H1 (cell line): ENCODE measurements at regions not wholly inside any gene's neighbourhood (a gene's known extent, or its start where the extent isn't known, plus 50 kb on each side); places are given as distances from the start of the nearest gene placed in this dataset.

Experiments
- CTCF ChIA-PET: fragments of 300-600 bp; sonication (Branson Sonifier 250); formaldehyde crosslinking; loops from one replicate; lab custom pipeline; 2021; ENCODE audit not compliant: partially characterized antibody; lab: Charles Lee
- POLR2A ChIA-PET: fragments of 300-600 bp; sonication (Branson Sonifier 250); formaldehyde crosslinking; loops from one replicate; lab custom pipeline; 2021; ENCODE audit warnings: inconsistent platforms; ENCODE audit not compliant: partially characterized antibody; lab: Charles Lee
- DNase-seq, 2 experiments: peaks; one replicate each; pipeline versions ENCODE4 v3.0.0 to v3.0.0-alpha.2; 2010 to 2022; ENCODE audit warnings: low spot score in 2 of 2, low read depth in 1 of 2, mixed read lengths in 1 of 2
- FAIRE-seq: peaks from 2 replicates; lab custom pipeline; 2011; peaks lifted over from hg19 to GRCh38; lab: Jason Lieb, UNC
- H2AFZ ChIP-seq: 2 replicates; pipeline ENCODE4 v1.8.1; 2012; ENCODE audit warnings: low read length, inconsistent platforms
- H2AK5ac ChIP-seq: 2 replicates; pipeline ENCODE4 v1.6.1; 2013; ENCODE audit warnings: low read depth, low read length
- H2BK120ac ChIP-seq: replicated peaks from 2 replicates; pipeline ENCODE3; 2013; ENCODE audit warnings: low read depth, low read length, inconsistent platforms
- H2BK12ac ChIP-seq: 2 replicates; pipeline ENCODE4 v1.6.1; 2013; ENCODE audit warnings: low read depth, low read length
- H2BK15ac ChIP-seq: 2 replicates; pipeline ENCODE4 v1.6.1; 2013; ENCODE audit warnings: low read length
- H2BK20ac ChIP-seq: 2 replicates; pipeline ENCODE4 v1.6.1; 2013; ENCODE audit warnings: low read length
- H2BK5ac ChIP-seq: 2 replicates; pipeline ENCODE4 v1.6.1; 2013; ENCODE audit warnings: low read depth, low read length
- H3K14ac ChIP-seq: 2 replicates; pipeline ENCODE4 v1.6.1; 2013; ENCODE audit warnings: inconsistent platforms; ENCODE audit not compliant: insufficient read length
- H3K18ac ChIP-seq: 2 replicates; pipeline ENCODE4 v1.6.1; 2013; ENCODE audit warnings: low read length; ENCODE audit errors: extremely low read depth
- H3K23ac ChIP-seq: 2 replicates; pipeline ENCODE4 v1.6.1; 2013; ENCODE audit warnings: inconsistent platforms; ENCODE audit not compliant: insufficient read length
- H3K23me2 ChIP-seq: 2 replicates; pipeline ENCODE4 v1.6.1; 2013; ENCODE audit warnings: low read depth, low read length
- H3K27ac ChIP-seq: 2 replicates; pipeline ENCODE4 v1.6.1; 2011; ENCODE audit warnings: low read depth, low read length, inconsistent platforms
- H3K27me3 ChIP-seq, 4 experiments: replicated peaks in 1 of 4; 1 replicate in 1 of 4; 2 replicates in 3 of 4; pipeline versions ENCODE4 v1.6.1 to v1.8.1; 2011 to 2013; ENCODE audit warnings: low read length in 3 of 4, mild to moderate bottlenecking in 3 of 4, inconsistent platforms in 2 of 4, mixed read lengths in 2 of 4, moderate library complexity in 1 of 4; ENCODE audit not compliant: control insufficient read depth in 3 of 4, insufficient read depth in 3 of 4; ENCODE audit errors: extremely low read depth in 1 of 4
- H3K36me3 ChIP-seq, 4 experiments: 2 replicates each; pipeline versions ENCODE4 v1.6.1 to v1.8.1; 2011 to 2013; ENCODE audit warnings: mild to moderate bottlenecking in 4 of 4, low read length in 3 of 4, moderate library complexity in 2 of 4, control low read depth in 1 of 4, inconsistent platforms in 1 of 4; ENCODE audit not compliant: insufficient read depth in 4 of 4, control insufficient read depth in 2 of 4
- H3K4ac ChIP-seq: replicated peaks from 2 replicates; pipeline ENCODE3; 2013; ENCODE audit warnings: low read length, low read depth, mixed read lengths, inconsistent platforms; ENCODE audit not compliant: insufficient read length
- H3K4me1 ChIP-seq, 4 experiments: replicated peaks in 1 of 4; 1 replicate in 1 of 4; 2 replicates in 3 of 4; pipeline versions ENCODE4 v1.6.1 to v1.8.1; 2011 to 2013; ENCODE audit warnings: low read length in 3 of 4, inconsistent platforms in 2 of 4, mixed read lengths in 1 of 4; ENCODE audit not compliant: insufficient read depth in 4 of 4, control insufficient read depth in 3 of 4
- H3K4me2 ChIP-seq, 2 experiments: 2 replicates each; pipeline versions ENCODE4 v1.6.1 to v1.8.1; 2011 to 2013; ENCODE audit warnings: low read depth in 2 of 2, low read length in 2 of 2, control low read depth in 1 of 2, inconsistent platforms in 1 of 2, mild to moderate bottlenecking in 1 of 2; ENCODE audit not compliant: insufficient read depth in 1 of 2
- H3K4me3 ChIP-seq, 4 experiments: fragments of 200-600, 300-600 bp in 1 of 4; sonication (generic), shearing (Covaris generic), sonication (Bioruptor Twin) in 1 of 4; 2 replicates each; pipeline versions ENCODE4 v1.5.1 to v1.8.1; 2011 to 2016; ENCODE audit warnings: low read length in 4 of 4, low read depth in 3 of 4, control low read depth in 2 of 4, inconsistent platforms in 2 of 4, mild to moderate bottlenecking in 2 of 4, mixed read lengths in 1 of 4, moderate library complexity in 1 of 4; ENCODE audit not compliant: insufficient read depth in 2 of 4; ENCODE audit errors: extremely low read depth in 1 of 4
- H3K56ac ChIP-seq: replicated peaks from 2 replicates; pipeline ENCODE3; 2013; ENCODE audit warnings: low read depth, mild to moderate bottlenecking, mixed read lengths, low read length, inconsistent platforms; ENCODE audit not compliant: insufficient read length
- H3K79me1 ChIP-seq: 2 replicates; pipeline ENCODE4 v1.6.1; 2013; ENCODE audit warnings: low read depth, low read length, control low read depth
- H3K79me2 ChIP-seq, 2 experiments: 2 replicates each; pipeline versions ENCODE4 v1.6.1 to v1.8.1; 2012 to 2013; ENCODE audit warnings: low read length in 2 of 2, mild to moderate bottlenecking in 2 of 2, inconsistent platforms in 1 of 2; ENCODE audit not compliant: insufficient read depth in 2 of 2, control insufficient read depth in 1 of 2
- H3K9ac ChIP-seq, 4 experiments: replicated peaks in 1 of 4; 1 replicate in 1 of 4; 2 replicates in 3 of 4; pipeline versions ENCODE4 v1.6.1 to v1.8.1; 2011 to 2013; ENCODE audit warnings: low read depth in 3 of 4, low read length in 3 of 4, control low read depth in 2 of 4, mild to moderate bottlenecking in 2 of 4, moderate library complexity in 2 of 4, inconsistent platforms in 1 of 4; ENCODE audit errors: extremely low read depth in 1 of 4
- H3K9me3 ChIP-seq, 2 experiments: 2 replicates each; pipeline versions ENCODE4 v1.6.1 to v1.8.1; 2012 to 2013; ENCODE audit warnings: mild to moderate bottlenecking in 2 of 2, moderate library complexity in 2 of 2, control low read depth in 1 of 2, inconsistent platforms in 1 of 2, low read depth in 1 of 2, low read length in 1 of 2, mixed read lengths in 1 of 2; ENCODE audit not compliant: insufficient read depth in 2 of 2
- H4K20me1 ChIP-seq, 2 experiments: replicated peaks in 1 of 2; 2 replicates each; pipeline versions ENCODE3 to v1.8.1; 2011 to 2013; ENCODE audit warnings: inconsistent platforms in 2 of 2, low read length in 2 of 2, mild to moderate bottlenecking in 1 of 2; ENCODE audit not compliant: insufficient read depth in 2 of 2, control insufficient read depth in 1 of 2
- H4K5ac ChIP-seq: 2 replicates; pipeline ENCODE4 v1.6.1; 2013; ENCODE audit warnings: low read length, low read depth, mixed read lengths, inconsistent platforms; ENCODE audit not compliant: insufficient read length
- H4K8ac ChIP-seq: 2 replicates; pipeline ENCODE4 v1.8.0; 2013; ENCODE audit warnings: mild to moderate bottlenecking, moderate library complexity, low read length, inconsistent platforms; ENCODE audit not compliant: insufficient read depth; ENCODE audit errors: extremely low read depth
- H4K91ac ChIP-seq: replicated peaks from 2 replicates; pipeline ENCODE3; 2013; ENCODE audit warnings: low read length, mixed read lengths, inconsistent platforms; ENCODE audit not compliant: insufficient read length
- ASH2L ChIP-seq: fragments of 200-600, 300-600 bp; sonication (generic); IDR thresholded peaks from one replicate; pipeline ENCODE4 v1.7.1; 2017; ENCODE audit warnings: low read length
- HDAC2 ChIP-seq, 2 experiments: fragments of 300-600 bp in 1 of 2; sonication (generic) in 1 of 2; IDR thresholded peaks; 2 replicates each; pipeline ENCODE4 v1.6.1; 2011 to 2012; ENCODE audit warnings: low read depth in 2 of 2, low read length in 2 of 2, mild to moderate bottlenecking in 2 of 2, moderate library complexity in 2 of 2, borderline replicate concordance in 1 of 2, inconsistent platforms in 1 of 2
- JUN ChIP-seq: IDR thresholded peaks from 2 replicates; pipeline ENCODE4 v1.6.1; 2011; ENCODE audit warnings: low read depth, mild to moderate bottlenecking, improper control_type of control experiment, low read length
- KDM4A ChIP-seq: IDR thresholded peaks from one replicate; pipeline ENCODE4 v1.7.1; 2012; ENCODE audit warnings: low read depth, mild to moderate bottlenecking, moderate library complexity, low read length, inconsistent platforms; ENCODE audit not compliant: severe bottlenecking
- NANOG ChIP-seq: IDR thresholded peaks from 2 replicates; pipeline ENCODE4 v1.6.1; 2011; ENCODE audit warnings: low read length, low read depth, mild to moderate bottlenecking, inconsistent platforms; ENCODE audit not compliant: insufficient read depth, poor library complexity, severe bottlenecking
- RXRA ChIP-seq: IDR thresholded peaks from 2 replicates; pipeline ENCODE4 v1.6.1; 2011; ENCODE audit warnings: low read depth, mild to moderate bottlenecking, low read length, moderate library complexity; ENCODE audit not compliant: insufficient read depth
- SIRT6 ChIP-seq: IDR thresholded peaks from one replicate; pipeline ENCODE4 v1.7.1; 2012; ENCODE audit warnings: low read length, inconsistent platforms
- SRF ChIP-seq: IDR thresholded peaks from 2 replicates; pipeline ENCODE4 v1.6.1; 2011; ENCODE audit warnings: mild to moderate bottlenecking, low read depth, low read length, moderate library complexity
- WGBS, 2 experiments: shearing (Covaris generic) in 1 of 2; methylation state at CpG; one replicate each; pipeline versions ENCODE4 v1.1.6 to v1.1.7; 2013 to 2015; ENCODE audit warnings: low lambda C conversion rate in 2 of 2, mixed read lengths in 2 of 2, inconsistent platforms in 1 of 2, low coverage in 1 of 2, missing lambda C conversion rate in 1 of 2; ENCODE audit not compliant: insufficient replicate concordance in 2 of 2, insufficient coverage in 1 of 2, insufficient read length in 1 of 2; ENCODE audit errors: extremely low coverage in 1 of 2, missing lambda C conversion rate in 1 of 2; 5-methylcytosine and 5-hydroxymethylcytosine counted together

DNA sequence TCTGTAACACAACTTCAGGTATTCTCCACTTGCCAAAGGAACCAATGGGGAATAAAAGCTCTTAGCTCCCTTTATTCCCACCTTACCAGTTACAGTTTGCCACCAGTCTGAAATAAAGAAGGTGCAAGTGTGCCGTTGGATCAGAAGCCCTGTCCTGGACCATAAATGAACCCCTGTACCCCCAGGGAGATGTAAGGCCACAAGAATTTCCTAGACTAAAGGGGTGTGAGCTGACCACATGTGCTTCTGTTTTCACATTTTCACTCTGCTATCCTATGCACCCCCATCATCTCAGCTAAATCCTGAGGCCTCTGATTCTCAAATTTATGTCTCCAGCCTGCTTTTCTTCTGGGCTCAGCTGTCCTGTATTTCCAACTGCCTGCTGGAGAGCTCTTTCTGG lies 221.2 kb downstream of the SPRY1 start:
- no peak overlapping the region for H4K91ac ChIP-seq
- no peaks in the 10 kb centered on the region for H3K9me3 ChIP-seq
- 100% methylated on average over 1 of the region's 1 CpG; no CpG with 5 or more reads in 1 of the 2 experiments for WGBS, 2 experiments
- H2BK15ac ChIP-seq = no peak overlapping the region
- H3K18ac ChIP-seq = no peak overlapping the region
- no peaks in the 10 kb centered on the region for H3K27me3 ChIP-seq
- H2BK20ac ChIP-seq = no peak overlapping the region
- H4K8ac ChIP-seq = no peak overlapping the region
- H3K23ac ChIP-seq = no peak overlapping the region
- H3K27ac ChIP-seq = no peak overlapping the region
- H3K4me1 ChIP-seq = no peaks in the 10 kb centered on the region
- H3K79me1 ChIP-seq = no peaks in the 10 kb centered on the region
- H2AK5ac ChIP-seq = no peak overlapping the region
- H3K4me3 ChIP-seq = no peak overlapping the region
- H3K79me2 ChIP-seq = no peaks in the 10 kb centered on the region
- no peak overlapping the region for H4K5ac ChIP-seq
- no peak overlapping the region for H2BK5ac ChIP-seq
- no peak overlapping the region for H3K9ac ChIP-seq
- no peak overlapping the region for H2BK12ac ChIP-seq
- ChIA-PET POLR2A (no interaction called here), CTCF (interaction anchor here (0.8 kb wide), 1 partner anchor 53 kb away, joined by 4 read pairs; no protein-coding TSS in a partner anchor)
- no peak overlapping the region for H2AFZ ChIP-seq
- no peaks in the 10 kb centered on the region for H3K36me3 ChIP-seq
- FAIRE-seq = no peak
- H2BK120ac ChIP-seq = no peak overlapping the region
- H3K56ac ChIP-seq = no peak overlapping the region
- no peak for DNase-seq
- H3K4me2 ChIP-seq = no peak overlapping the region
- no peak overlapping the region for H3K4ac ChIP-seq
- no peaks in the 10 kb centered on the region for H4K20me1 ChIP-seq
- no peak overlapping the region for H3K14ac ChIP-seq
- H3K23me2 ChIP-seq = no peaks in the 10 kb centered on the region
- TF ChIP-seq JUN (no peak), NANOG (no peak), HDAC2 (IDR thresholded peaks at IDR 0.05; ENCODE audit: borderline replicate concordance in 1 of 2, low read depth in 2 of 2, low read length in 2 of 2) (no peak), SRF (no peak), SIRT6 (no peak), KDM4A (no peak), RXRA (no peak), ASH2L (no peak)
